ENCODE measurements at regions not wholly inside any gene's neighbourhood (a gene's known extent, or its start where the extent isn't known, plus 50 kb on each side); places are given as distances from the start of the nearest gene placed in this dataset.
"Not testable (repeated sequence)": the region's sequence is repeated elsewhere in the genome, so short reads cannot be mapped to it uniquely, and the experiment has no call there.

- intact Hi-C loops (cut with micrococcal nuclease) = no loop called here
- CTCF ChIA-PET = no interaction called here
- no peak overlapping the region for H3K27ac Mint-ChIP-seq
- no peak overlapping the region for H3K4me3 Mint-ChIP-seq
- H3K4me1 Mint-ChIP-seq (ENCODE audit: low read depth) = no peaks in the 10 kb centered on the region
- peaks cover 11% of the 10 kb centered on the region for H3K9me3 Mint-ChIP-seq
- no peak for DNase-seq
- H3K36me3 Mint-ChIP-seq = peaks cover 5% of the 10 kb centered on the region
- no peaks in the 10 kb centered on the region for H3K27me3 Mint-ChIP-seq
- POLR2A ChIA-PET = no interaction called here
Observed at GRCh38 chr3:20250786-20251185, 64.8 kb upstream of the SGO1 start.

GRCh38 chr3:20250314-20250713, 64.3 kb upstream of the SGO1 start:
- intact Hi-C loops (cut with micrococcal nuclease) = no loop called here
- Mint-ChIP-seq H3K9me3 (peaks cover 11% of the 10 kb centered on the region), H3K27me3 (no peaks in the 10 kb centered on the region), H3K27ac (no peak overlapping the region), H3K4me3 (no peak overlapping the region), H3K36me3 (peaks cover 4% of the 10 kb centered on the region), H3K4me1 (ENCODE audit: low read depth) (no peaks in the 10 kb centered on the region)
- DNase-seq = no peak
- CTCF ChIA-PET = no interaction called here
- POLR2A ChIA-PET = interaction anchor here (0.6 kb wide), 1 partner anchor 42 kb away, joined by 4 read pairs; no protein-coding TSS in a partner anchor

- CTCF ChIA-PET = no interaction called here
- DNase-seq = no peak
- Mint-ChIP-seq H3K27me3 (no peaks in the 10 kb centered on the region), H3K36me3 (peaks cover 6% of the 10 kb centered on the region), H3K4me3 (no peak overlapping the region), H3K27ac (no peak overlapping the region), H3K4me1 (ENCODE audit: low read depth) (no peaks in the 10 kb centered on the region), H3K9me3 (peaks cover 22% of the 10 kb centered on the region)
- intact Hi-C loops (cut with micrococcal nuclease) = no loop called here
- POLR2A ChIA-PET = no interaction called here
Observed at GRCh38 chr3:20246662-20247061, 60.7 kb upstream of the SGO1 start.

- ChIA-PET CTCF (no interaction called here), POLR2A (no interaction called here)
- Mint-ChIP-seq H3K36me3 (peaks cover 6% of the 10 kb centered on the region), H3K27me3 (no peaks in the 10 kb centered on the region), H3K4me1 (ENCODE audit: low read depth) (no peaks in the 10 kb centered on the region), H3K9me3 (peaks cover 22% of the 10 kb centered on the region), H3K27ac (no peak overlapping the region), H3K4me3 (no peak overlapping the region)
- DNase-seq = no peak
- intact Hi-C loops (cut with micrococcal nuclease) = no loop called here
Observed at GRCh38 chr3:20245781-20246180, 59.8 kb upstream of the SGO1 start.

- CTCF ChIA-PET = no interaction called here
- H3K9me3 Mint-ChIP-seq = peaks cover 14% of the 10 kb centered on the region
- no peaks in the 10 kb centered on the region for H3K27me3 Mint-ChIP-seq
- no peak overlapping the region for H3K4me3 Mint-ChIP-seq
- H3K36me3 Mint-ChIP-seq = peaks cover 4% of the 10 kb centered on the region
- no peak overlapping the region for H3K27ac Mint-ChIP-seq
- POLR2A ChIA-PET = interaction anchor here (1.0 kb wide), 1 partner anchor 370 kb away, joined by 3 read pairs; no protein-coding TSS in a partner anchor
- DNase-seq = no peak
- intact Hi-C loops (cut with micrococcal nuclease) = no loop called here
- H3K4me1 Mint-ChIP-seq (ENCODE audit: low read depth) = no peaks in the 10 kb centered on the region
Observed at GRCh38 chr3:20240154-20240883, 54.3 kb upstream of the SGO1 start.

GRCh38 chr3:20238199-20238598, 52.2 kb upstream of the SGO1 start:
- H3K4me3 Mint-ChIP-seq; intact Hi-C loops (cut with micrococcal nuclease); POLR2A ChIA-PET; H3K27me3 Mint-ChIP-seq; H3K4me1 Mint-ChIP-seq (ENCODE audit: low read depth); H3K9me3 Mint-ChIP-seq; H3K36me3 Mint-ChIP-seq; DNase-seq; H3K27ac Mint-ChIP-seq; CTCF ChIA-PET: not testable (repeated sequence)

- Mint-ChIP-seq H3K4me1 (ENCODE audit: low read depth) (no peaks in the 10 kb centered on the region), H3K27ac (no peak overlapping the region), H3K27me3 (no peaks in the 10 kb centered on the region), H3K36me3 (no peaks in the 10 kb centered on the region), H3K9me3 (no peaks in the 10 kb centered on the region), H3K4me3 (no peak overlapping the region)
- DNase-seq = no peak
- intact Hi-C loops (cut with micrococcal nuclease) = no loop called here
- POLR2A ChIA-PET = no interaction called here
- CTCF ChIA-PET = no interaction called here
Observed at GRCh38 chr3:20236603-20237002, 50.6 kb upstream of the SGO1 start.
